H1 (cell line): ENCODE measurements at regions not wholly inside any gene's neighbourhood (a gene's known extent, or its start where the extent isn't known, plus 50 kb on each side); places are given as distances from the start of the nearest gene placed in this dataset.

ENCODE experiments used
- BACH1 ChIP-seq: IDR thresholded peaks from 2 replicates; pipeline ENCODE4 v1.6.1; 2012; ENCODE audit warnings: low read length, improper control_type of control experiment
- GTF2F1 ChIP-seq: IDR thresholded peaks from 2 replicates; pipeline ENCODE4 v1.6.1; 2012; ENCODE audit warnings: low read depth, low read length, improper control_type of control experiment, borderline replicate concordance
- KDM5A ChIP-seq: fragments of 200-600 bp; IDR thresholded peaks from 2 replicates; pipeline ENCODE4 v1.7.1; 2012; ENCODE audit warnings: mild to moderate bottlenecking, low read length, inconsistent platforms, mixed read lengths
- MAX ChIP-seq: IDR thresholded peaks from 2 replicates; pipeline ENCODE4 v1.6.1; 2012; ENCODE audit warnings: inconsistent platforms
- SP1 ChIP-seq: IDR thresholded peaks from 2 replicates; pipeline ENCODE4 v1.6.1; 2011; ENCODE audit warnings: low read depth, low read length
- TAF1 ChIP-seq: IDR thresholded peaks from 2 replicates; pipeline ENCODE4 v1.6.1; 2011; ENCODE audit warnings: mild to moderate bottlenecking, low read depth, low read length
- TEAD4 ChIP-seq: IDR thresholded peaks from 2 replicates; pipeline ENCODE4 v1.6.1; 2012; ENCODE audit warnings: low read depth, low read length, inconsistent platforms, mixed read lengths
- TF ChIP-seq, protein P1 (sequence below): fragments of 300-600 bp; sonication (generic); IDR thresholded peaks from 2 replicates; pipeline ENCODE4 v1.7.1; 2012; ENCODE audit warnings: low read length, moderate library complexity, mild to moderate bottlenecking, inconsistent platforms; ENCODE audit not compliant: insufficient replicate concordance

DNA sequence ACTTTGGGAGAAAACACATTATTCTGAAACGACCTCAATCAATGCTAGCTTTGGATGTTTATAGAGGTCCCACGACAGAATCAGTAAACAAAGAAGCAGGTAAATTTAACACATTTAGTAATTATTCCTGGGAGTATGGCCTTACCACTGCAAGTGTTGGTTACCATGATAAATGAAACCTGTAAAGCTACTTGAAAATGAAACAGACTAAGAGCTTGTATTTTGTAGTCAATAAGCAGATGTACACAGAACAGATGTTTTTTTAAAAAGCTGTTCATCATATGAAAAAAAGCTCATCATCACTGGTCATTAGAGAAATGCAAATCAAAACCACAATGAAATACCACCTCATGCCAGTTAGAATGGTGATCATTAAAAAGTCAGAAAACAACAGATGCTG lies 295.3 kb upstream of the XYLT1 start (continued):
- TF ChIP-seq, protein P1, sequence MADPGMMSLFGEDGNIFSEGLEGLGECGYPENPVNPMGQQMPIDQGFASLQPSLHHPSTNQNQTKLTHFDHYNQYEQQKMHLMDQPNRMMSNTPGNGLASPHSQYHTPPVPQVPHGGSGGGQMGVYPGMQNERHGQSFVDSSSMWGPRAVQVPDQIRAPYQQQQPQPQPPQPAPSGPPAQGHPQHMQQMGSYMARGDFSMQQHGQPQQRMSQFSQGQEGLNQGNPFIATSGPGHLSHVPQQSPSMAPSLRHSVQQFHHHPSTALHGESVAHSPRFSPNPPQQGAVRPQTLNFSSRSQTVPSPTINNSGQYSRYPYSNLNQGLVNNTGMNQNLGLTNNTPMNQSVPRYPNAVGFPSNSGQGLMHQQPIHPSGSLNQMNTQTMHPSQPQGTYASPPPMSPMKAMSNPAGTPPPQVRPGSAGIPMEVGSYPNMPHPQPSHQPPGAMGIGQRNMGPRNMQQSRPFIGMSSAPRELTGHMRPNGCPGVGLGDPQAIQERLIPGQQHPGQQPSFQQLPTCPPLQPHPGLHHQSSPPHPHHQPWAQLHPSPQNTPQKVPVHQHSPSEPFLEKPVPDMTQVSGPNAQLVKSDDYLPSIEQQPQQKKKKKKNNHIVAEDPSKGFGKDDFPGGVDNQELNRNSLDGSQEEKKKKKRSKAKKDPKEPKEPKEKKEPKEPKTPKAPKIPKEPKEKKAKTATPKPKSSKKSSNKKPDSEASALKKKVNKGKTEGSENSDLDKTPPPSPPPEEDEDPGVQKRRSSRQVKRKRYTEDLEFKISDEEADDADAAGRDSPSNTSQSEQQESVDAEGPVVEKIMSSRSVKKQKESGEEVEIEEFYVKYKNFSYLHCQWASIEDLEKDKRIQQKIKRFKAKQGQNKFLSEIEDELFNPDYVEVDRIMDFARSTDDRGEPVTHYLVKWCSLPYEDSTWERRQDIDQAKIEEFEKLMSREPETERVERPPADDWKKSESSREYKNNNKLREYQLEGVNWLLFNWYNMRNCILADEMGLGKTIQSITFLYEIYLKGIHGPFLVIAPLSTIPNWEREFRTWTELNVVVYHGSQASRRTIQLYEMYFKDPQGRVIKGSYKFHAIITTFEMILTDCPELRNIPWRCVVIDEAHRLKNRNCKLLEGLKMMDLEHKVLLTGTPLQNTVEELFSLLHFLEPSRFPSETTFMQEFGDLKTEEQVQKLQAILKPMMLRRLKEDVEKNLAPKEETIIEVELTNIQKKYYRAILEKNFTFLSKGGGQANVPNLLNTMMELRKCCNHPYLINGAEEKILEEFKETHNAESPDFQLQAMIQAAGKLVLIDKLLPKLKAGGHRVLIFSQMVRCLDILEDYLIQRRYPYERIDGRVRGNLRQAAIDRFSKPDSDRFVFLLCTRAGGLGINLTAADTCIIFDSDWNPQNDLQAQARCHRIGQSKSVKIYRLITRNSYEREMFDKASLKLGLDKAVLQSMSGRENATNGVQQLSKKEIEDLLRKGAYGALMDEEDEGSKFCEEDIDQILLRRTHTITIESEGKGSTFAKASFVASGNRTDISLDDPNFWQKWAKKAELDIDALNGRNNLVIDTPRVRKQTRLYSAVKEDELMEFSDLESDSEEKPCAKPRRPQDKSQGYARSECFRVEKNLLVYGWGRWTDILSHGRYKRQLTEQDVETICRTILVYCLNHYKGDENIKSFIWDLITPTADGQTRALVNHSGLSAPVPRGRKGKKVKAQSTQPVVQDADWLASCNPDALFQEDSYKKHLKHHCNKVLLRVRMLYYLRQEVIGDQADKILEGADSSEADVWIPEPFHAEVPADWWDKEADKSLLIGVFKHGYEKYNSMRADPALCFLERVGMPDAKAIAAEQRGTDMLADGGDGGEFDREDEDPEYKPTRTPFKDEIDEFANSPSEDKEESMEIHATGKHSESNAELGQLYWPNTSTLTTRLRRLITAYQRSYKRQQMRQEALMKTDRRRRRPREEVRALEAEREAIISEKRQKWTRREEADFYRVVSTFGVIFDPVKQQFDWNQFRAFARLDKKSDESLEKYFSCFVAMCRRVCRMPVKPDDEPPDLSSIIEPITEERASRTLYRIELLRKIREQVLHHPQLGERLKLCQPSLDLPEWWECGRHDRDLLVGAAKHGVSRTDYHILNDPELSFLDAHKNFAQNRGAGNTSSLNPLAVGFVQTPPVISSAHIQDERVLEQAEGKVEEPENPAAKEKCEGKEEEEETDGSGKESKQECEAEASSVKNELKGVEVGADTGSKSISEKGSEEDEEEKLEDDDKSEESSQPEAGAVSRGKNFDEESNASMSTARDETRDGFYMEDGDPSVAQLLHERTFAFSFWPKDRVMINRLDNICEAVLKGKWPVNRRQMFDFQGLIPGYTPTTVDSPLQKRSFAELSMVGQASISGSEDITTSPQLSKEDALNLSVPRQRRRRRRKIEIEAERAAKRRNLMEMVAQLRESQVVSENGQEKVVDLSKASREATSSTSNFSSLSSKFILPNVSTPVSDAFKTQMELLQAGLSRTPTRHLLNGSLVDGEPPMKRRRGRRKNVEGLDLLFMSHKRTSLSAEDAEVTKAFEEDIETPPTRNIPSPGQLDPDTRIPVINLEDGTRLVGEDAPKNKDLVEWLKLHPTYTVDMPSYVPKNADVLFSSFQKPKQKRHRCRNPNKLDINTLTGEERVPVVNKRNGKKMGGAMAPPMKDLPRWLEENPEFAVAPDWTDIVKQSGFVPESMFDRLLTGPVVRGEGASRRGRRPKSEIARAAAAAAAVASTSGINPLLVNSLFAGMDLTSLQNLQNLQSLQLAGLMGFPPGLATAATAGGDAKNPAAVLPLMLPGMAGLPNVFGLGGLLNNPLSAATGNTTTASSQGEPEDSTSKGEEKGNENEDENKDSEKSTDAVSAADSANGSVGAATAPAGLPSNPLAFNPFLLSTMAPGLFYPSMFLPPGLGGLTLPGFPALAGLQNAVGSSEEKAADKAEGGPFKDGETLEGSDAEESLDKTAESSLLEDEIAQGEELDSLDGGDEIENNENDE: no peak
- TF ChIP-seq MAX (no peak), TEAD4 (no peak), BACH1 (no peak), TAF1 (no peak), KDM5A (no peak), SP1 (no peak), GTF2F1 (no peak)
